C4-2B (cell line): ENCODE measurements at regions not wholly inside any gene's neighbourhood (a gene's known extent, or its start where the extent isn't known, plus 50 kb on each side); places are given as distances from the start of the nearest gene placed in this dataset.

Experiments used
- CTCF ChIP-seq: fragments of 450-650 bp; conservative IDR thresholded peaks from 2 replicates; pipeline ENCODE4 v1.5.1; 2017; ENCODE audit warnings: mild to moderate bottlenecking
- ZFX ChIP-seq: fragments of 450-650 bp; IDR thresholded peaks from 2 replicates; pipeline ENCODE4 v1.6.1; 2017

GRCh38 chr7:138278601-138279000, 181.5 kb upstream of the TRIM24 start:
- TF ChIP-seq CTCF (no peak), ZFX (no peak)
